HG02840 (cell line): ENCODE measurements at regions not wholly inside any gene's neighbourhood (a gene's known extent, or its start where the extent isn't known, plus 50 kb on each side); places are given as distances from the start of the nearest gene placed in this dataset.

Source experiments
- ATAC-seq: cut with Tn5 transposase; IDR thresholded peaks from one replicate; pipeline ENCODE4 v1.9.1; 2021; ENCODE audit warnings: mild to moderate bottlenecking, moderate library complexity, moderate number of reproducible peaks; ENCODE audit not compliant: unreplicated experiment, low FRiP score

- ATAC-seq, result no peak
Observed at GRCh38 chr4:82043081-82043808, 330.5 kb downstream of the HNRNPD start.

- no peak for ATAC-seq
Observed at GRCh38 chr4:82042042-82042441, 331.7 kb downstream of the HNRNPD start.

GRCh38 chr4:82038936-82039335, 334.9 kb downstream of the HNRNPD start:
- no peak for ATAC-seq

DNA sequence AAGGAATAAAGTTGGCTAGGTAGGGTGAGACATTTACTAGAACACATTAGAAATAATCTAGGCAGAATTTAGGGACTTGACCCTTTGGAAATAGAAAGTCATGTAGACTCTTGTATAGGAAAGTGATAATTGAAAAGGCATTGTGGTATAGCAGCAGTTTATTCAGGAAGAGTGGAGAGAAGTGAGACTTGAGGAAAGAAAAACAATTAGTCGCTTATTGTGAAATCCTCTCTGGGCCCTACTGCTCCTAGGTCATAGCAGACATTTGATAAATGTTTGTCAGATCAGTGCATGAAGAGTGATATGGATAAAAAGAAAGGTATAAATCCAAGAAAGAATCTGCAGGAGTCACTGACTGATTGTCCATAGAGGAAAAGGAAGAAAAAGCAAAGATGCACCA, 337.6 kb downstream of the HNRNPD start:
- ATAC-seq, result no peak

GRCh38 chr4:82034878-82035277, 338.9 kb downstream of the HNRNPD start:
- ATAC-seq, result no peak

DNA sequence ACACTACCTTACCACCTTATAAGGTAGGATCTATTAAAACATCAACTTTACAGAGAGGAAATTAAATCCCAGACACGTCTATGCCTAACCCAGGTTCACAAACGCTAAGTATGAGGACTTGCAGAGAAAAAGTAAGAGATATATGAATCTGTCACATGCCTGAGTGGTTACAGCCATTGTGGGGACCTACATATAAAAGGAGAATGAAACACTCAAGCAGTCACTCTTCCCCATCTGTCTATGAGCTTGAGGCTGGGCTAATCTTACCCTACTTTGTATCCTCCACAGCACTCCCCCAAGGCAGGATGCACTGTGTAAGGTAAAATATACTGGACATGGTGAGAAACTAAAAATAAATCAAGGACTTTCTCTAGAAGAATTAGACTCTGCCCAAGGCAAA, 339.9 kb downstream of the HNRNPD start:
- no peak for ATAC-seq

DNA sequence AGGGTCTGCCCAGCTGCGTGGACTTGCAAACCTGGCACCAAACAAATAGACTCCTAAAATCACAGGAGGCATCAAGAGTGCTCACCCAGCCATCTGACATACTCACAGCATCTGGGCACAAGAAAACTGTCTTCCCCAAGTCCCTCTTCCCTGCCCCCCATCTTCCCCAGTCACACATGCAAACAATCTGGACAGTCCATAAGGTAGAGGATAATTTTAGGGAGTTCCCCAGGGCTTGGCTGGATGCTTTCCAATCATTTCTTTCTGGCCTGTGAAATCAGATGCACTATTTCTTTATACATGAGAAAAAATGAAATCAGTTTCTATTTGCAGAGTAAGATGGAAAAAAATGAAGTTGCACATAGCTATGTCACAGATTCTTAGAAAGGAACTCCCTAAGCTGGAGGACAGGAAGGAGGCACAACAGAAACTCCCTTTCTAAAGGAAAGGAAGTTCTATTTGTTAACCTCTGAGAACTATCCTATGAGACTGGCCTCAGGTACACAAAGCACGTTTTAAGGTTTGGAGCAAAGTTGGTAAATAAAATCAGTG, 342.3 kb downstream of the HNRNPD start:
- ATAC-seq, result no peak

GRCh38 chr4:82017680-82018079, 356.1 kb downstream of the HNRNPD start:
- ATAC-seq, result no peak

GRCh38 chr4:82005158-82005557, 368.6 kb downstream of the HNRNPD start:
- no peak for ATAC-seq

- ATAC-seq, result no peak
Observed at GRCh38 chr4:81997313-81997712, 376.5 kb downstream of the HNRNPD start.

DNA sequence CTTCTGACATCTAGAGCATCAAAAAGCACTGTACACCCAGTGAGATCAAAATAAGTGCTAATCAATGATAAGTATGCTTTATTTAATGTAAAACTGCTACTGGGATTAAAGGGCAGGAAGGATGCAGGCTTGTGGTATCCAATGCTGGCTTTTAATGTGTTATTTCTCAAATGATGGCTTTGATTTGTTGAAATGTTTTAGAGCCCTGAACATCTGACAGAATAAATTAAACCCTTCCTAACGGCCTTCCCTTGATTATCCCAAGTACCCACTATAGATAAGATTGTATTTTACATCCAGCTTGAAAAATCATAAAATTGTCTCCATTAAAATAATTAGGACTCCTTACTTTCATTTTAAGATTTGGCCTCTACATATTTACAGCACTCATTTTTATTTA, 382.9 kb downstream of the HNRNPD start:
- no peak for ATAC-seq

- ATAC-seq, result no peak
Observed at GRCh38 chr4:81990211-81990610, 383.6 kb downstream of the HNRNPD start.

- ATAC-seq, result no peak
Observed at GRCh38 chr4:81989202-81989601, 384.6 kb downstream of the HNRNPD start.

- no peak for ATAC-seq
Observed at GRCh38 chr4:81988178-81988577, 385.6 kb downstream of the HNRNPD start.

DNA sequence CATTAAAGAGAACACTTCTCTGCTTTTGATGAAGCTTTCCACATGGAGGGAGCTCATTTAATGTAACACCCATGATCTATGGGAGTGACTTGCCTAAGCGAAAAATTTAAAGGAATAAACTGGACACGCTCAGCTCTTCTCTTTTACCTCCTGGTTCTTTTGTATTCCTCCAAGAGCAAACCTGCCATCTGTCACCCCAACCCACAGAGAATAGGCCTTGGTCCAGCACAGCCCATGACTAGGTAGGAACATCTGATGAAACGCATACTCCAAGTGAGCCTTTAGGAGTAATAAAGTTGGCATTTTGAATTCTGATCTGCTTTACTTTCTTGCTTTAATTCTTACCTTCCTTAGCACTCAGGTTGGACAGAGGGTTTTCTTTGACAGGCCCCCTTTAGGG, 389.0 kb downstream of the HNRNPD start:
- no peak for ATAC-seq

DNA sequence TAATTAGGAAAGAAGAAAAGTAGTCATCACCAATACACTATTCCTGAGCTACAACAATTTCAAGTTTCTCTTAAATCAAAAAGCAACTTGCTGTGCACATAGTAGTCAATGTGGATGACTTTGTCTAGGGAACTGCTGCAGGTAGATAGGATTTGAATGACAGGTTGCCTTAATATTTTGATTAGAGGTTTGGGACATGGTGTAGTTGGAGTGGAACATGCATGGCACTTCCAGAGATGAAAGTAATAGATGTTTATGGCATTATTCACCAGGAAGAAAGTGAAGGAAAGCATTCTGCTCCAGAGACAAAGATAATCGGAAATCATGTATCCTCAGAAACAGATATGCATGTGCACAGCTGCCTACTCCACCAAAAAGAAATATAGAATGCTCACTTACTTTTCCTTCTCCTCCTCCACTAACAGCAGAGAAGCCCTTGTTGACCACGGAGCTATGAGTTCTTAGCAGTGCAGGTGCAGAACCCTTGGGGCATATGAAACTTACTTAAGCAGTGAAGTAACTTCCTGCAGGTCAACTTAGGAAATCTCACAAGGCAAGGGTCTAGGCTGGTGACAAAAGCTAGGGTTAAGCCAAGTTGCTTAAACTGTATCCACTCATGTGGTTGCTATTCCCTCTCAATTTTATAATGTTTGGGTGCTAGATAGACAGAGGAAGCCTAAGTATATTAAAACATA, 390.8 kb downstream of the HNRNPD start:
- ATAC-seq, result no peak

- no peak for ATAC-seq
Observed at GRCh38 chr4:81981218-81981617, 392.6 kb downstream of the HNRNPD start.

GRCh38 chr4:81974523-81974922, 399.3 kb downstream of the HNRNPD start:
- ATAC-seq, result no peak

DNA sequence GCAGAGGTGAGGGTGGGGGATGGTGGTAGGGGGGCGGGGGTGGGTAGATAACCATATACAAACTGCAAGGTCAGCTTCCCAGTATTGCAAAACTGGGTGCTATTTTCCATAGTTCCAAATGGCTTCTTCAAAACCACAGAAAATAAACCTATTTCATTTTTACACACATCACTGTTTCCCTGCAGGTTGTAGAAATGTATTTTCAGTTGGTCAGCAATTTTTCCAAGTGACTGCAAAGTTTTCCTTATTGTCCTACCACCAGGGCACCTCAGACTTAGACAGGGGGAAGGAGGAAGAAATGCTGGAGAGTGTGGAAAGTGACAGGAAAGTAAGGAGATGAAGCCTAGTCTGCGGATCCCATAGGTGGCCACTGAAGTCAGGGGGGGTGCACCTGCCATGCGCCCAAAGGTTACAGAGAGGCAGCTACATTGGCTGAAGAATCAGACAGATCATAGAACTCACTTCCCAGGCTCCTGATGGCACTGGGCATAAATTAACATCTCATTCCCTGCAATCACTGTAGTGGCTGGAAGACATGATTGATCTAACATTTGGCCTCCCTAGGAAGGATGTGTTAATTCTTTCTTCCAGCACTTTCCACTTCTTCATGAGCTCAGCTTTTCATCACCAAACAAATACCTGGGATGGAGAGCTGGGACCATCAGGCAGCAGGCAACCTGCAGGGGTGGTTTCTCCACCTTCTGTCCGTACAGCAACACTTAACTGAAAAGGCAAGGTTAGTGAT, 402.0 kb downstream of the HNRNPD start:
- ATAC-seq, result no peak

GRCh38 chr4:81971061-81971460, 402.7 kb downstream of the HNRNPD start:
- no peak for ATAC-seq

GRCh38 chr4:81970454-81970853, 403.3 kb downstream of the HNRNPD start:
- ATAC-seq, result no peak
